NCI-H1092 treated with DMSO at 0.1 percent for 48 hours (cell line): ENCODE measurements at regions not wholly inside any gene's neighbourhood (a gene's known extent, or its start where the extent isn't known, plus 50 kb on each side); places are given as distances from the start of the nearest gene placed in this dataset.

Experiments
- DNase-seq: peaks from one replicate; lab custom pipeline; 2025; lab: John Stamatoyannopoulos, UW

GRCh38 chr2:23241611-23242245 is 143.3 kb upstream of the KLHL29 start:
- DNase-seq, result no peak

- no peak for DNase-seq
Measured at GRCh38 chr2:23243073-23243659, 141.8 kb upstream of the KLHL29 start.

GRCh38 chr2:23244617-23245016 is 140.4 kb upstream of the KLHL29 start:
- no peak for DNase-seq

- no peak for DNase-seq
Measured at GRCh38 chr2:23246992-23247683, 137.8 kb upstream of the KLHL29 start.

GRCh38 chr2:23248667-23249066 is 136.3 kb upstream of the KLHL29 start:
- DNase-seq, result no peak

GRCh38 chr2:23249348-23249747 is 135.6 kb upstream of the KLHL29 start:
- no peak for DNase-seq

GRCh38 chr2:23250371-23250770 is 134.6 kb upstream of the KLHL29 start:
- no peak for DNase-seq

- no peak for DNase-seq
Measured at GRCh38 chr2:23256643-23257042, 128.3 kb upstream of the KLHL29 start.

GRCh38 chr2:23260621-23261020 is 124.4 kb upstream of the KLHL29 start:
- DNase-seq, result no peak

- DNase-seq, result no peak
Measured at GRCh38 chr2:23268467-23269263, 116.3 kb upstream of the KLHL29 start.

- no peak for DNase-seq
Measured at GRCh38 chr2:23269747-23270146, 115.2 kb upstream of the KLHL29 start.

GRCh38 chr2:23270810-23271209 is 114.2 kb upstream of the KLHL29 start:
- no peak for DNase-seq

GRCh38 chr2:23271230-23271629 is 113.7 kb upstream of the KLHL29 start:
- DNase-seq, result no peak

- DNase-seq, result no peak
Measured at GRCh38 chr2:23273786-23274185, 111.2 kb upstream of the KLHL29 start.

GRCh38 chr2:23280401-23280800 is 104.6 kb upstream of the KLHL29 start:
- DNase-seq, result no peak

- DNase-seq, result no peak
Measured at GRCh38 chr2:23283653-23284052, 101.3 kb upstream of the KLHL29 start.

- no peak for DNase-seq
Measured at GRCh38 chr2:23285091-23285800, 99.7 kb upstream of the KLHL29 start.

- DNase-seq, result no peak
Measured at GRCh38 chr2:23286031-23286757, 98.8 kb upstream of the KLHL29 start.

GRCh38 chr2:23286758-23287704 is 97.9 kb upstream of the KLHL29 start:
- no peak for DNase-seq

- DNase-seq, result no peak
Measured at GRCh38 chr2:23289671-23290070, 95.3 kb upstream of the KLHL29 start.
